ENCODE measurements at regions not wholly inside any gene's neighbourhood (a gene's known extent, or its start where the extent isn't known, plus 50 kb on each side); places are given as distances from the start of the nearest gene placed in this dataset.

DNA sequence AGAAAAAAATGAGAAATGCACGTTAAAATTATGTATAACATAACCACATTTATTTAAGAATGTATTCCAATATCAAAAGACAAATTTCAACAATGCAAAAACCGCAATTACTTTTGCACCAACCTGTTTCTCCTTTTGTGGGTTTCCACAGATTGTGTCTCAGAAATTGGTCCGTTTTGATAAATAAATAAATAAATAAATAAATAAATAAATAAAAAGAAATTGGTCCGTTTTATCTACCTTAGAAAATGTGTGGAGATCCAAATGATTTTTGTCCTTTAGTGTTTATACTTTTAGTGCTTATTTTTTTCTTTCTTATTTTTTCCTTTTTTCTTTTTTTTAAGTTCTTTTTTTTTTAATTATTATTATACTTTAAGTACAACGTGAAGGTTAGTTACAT, 1682.2 kb upstream of the TMEFF2 start (continued):
- TF ChIP-seq, protein P1, sequence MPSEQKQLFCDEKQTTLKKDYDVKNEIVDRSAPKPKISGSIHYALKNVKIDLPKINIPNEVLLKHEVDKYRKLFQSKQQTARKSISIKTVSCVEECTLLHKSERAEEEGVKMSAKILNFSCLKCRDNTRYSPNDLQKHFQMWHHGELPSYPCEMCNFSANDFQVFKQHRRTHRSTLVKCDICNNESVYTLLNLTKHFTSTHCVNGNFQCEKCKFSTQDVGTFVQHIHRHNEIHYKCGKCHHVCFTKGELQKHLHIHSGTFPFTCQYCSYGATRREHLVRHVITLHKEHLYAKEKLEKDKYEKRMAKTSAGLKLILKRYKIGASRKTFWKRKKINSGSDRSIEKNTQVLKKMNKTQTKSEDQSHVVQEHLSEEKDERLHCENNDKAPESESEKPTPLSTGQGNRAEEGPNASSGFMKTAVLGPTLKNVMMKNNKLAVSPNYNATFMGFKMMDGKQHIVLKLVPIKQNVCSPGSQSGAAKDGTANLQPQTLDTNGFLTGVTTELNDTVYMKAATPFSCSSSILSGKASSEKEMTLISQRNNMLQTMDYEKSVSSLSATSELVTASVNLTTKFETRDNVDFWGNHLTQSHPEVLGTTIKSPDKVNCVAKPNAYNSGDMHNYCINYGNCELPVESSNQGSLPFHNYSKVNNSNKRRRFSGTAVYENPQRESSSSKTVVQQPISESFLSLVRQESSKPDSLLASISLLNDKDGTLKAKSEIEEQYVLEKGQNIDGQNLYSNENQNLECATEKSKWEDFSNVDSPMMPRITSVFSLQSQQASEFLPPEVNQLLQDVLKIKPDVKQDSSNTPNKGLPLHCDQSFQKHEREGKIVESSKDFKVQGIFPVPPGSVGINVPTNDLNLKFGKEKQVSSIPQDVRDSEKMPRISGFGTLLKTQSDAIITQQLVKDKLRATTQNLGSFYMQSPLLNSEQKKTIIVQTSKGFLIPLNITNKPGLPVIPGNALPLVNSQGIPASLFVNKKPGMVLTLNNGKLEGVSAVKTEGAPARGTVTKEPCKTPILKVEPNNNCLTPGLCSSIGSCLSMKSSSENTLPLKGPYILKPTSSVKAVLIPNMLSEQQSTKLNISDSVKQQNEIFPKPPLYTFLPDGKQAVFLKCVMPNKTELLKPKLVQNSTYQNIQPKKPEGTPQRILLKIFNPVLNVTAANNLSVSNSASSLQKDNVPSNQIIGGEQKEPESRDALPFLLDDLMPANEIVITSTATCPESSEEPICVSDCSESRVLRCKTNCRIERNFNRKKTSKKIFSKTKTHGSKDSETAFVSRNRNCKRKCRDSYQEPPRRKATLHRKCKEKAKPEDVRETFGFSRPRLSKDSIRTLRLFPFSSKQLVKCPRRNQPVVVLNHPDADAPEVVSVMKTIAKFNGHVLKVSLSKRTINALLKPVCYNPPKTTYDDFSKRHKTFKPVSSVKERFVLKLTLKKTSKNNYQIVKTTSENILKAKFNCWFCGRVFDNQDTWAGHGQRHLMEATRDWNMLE (tag by site-specific recombination; conservative IDR thresholded peaks at IDR 0.05; ENCODE audit: low read depth): peak; percentile 61; the same call in 1 of the 2 replicates
- no peak for TF ChIP-seq ZBTB21 (tag by site-specific recombination; IDR thresholded peaks at IDR 0.05)
- TF ChIP-seq ZNF10 (tag by site-specific recombination; IDR thresholded peaks at IDR 0.05): no peak
- TF ChIP-seq, protein P2, sequence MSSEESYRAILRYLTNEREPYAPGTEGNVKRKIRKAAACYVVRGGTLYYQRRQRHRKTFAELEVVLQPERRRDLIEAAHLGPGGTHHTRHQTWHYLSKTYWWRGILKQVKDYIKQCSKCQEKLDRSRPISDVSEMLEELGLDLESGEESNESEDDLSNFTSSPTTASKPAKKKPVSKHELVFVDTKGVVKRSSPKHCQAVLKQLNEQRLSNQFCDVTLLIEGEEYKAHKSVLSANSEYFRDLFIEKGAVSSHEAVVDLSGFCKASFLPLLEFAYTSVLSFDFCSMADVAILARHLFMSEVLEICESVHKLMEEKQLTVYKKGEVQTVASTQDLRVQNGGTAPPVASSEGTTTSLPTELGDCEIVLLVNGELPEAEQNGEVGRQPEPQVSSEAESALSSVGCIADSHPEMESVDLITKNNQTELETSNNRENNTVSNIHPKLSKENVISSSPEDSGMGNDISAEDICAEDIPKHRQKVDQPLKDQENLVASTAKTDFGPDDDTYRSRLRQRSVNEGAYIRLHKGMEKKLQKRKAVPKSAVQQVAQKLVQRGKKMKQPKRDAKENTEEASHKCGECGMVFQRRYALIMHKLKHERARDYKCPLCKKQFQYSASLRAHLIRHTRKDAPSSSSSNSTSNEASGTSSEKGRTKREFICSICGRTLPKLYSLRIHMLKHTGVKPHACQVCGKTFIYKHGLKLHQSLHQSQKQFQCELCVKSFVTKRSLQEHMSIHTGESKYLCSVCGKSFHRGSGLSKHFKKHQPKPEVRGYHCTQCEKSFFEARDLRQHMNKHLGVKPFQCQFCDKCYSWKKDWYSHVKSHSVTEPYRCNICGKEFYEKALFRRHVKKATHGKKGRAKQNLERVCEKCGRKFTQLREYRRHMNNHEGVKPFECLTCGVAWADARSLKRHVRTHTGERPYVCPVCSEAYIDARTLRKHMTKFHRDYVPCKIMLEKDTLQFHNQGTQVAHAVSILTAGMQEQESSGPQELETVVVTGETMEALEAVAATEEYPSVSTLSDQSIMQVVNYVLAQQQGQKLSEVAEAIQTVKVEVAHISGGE (tag by site-specific recombination; conservative IDR thresholded peaks at IDR 0.05; ENCODE audit: low read depth): peak; percentile 34
- no peak for TF ChIP-seq ZNF514 (tag by site-specific recombination; IDR thresholded peaks at IDR 0.05)
- TF ChIP-seq ZNF529 (tag by site-specific recombination; IDR thresholded peaks at IDR 0.05; ENCODE audit: insufficient replicate concordance): no peak
- no peak for TF ChIP-seq ZNF701 (tag by site-specific recombination; IDR thresholded peaks at IDR 0.05)
- TF ChIP-seq, protein P3, sequence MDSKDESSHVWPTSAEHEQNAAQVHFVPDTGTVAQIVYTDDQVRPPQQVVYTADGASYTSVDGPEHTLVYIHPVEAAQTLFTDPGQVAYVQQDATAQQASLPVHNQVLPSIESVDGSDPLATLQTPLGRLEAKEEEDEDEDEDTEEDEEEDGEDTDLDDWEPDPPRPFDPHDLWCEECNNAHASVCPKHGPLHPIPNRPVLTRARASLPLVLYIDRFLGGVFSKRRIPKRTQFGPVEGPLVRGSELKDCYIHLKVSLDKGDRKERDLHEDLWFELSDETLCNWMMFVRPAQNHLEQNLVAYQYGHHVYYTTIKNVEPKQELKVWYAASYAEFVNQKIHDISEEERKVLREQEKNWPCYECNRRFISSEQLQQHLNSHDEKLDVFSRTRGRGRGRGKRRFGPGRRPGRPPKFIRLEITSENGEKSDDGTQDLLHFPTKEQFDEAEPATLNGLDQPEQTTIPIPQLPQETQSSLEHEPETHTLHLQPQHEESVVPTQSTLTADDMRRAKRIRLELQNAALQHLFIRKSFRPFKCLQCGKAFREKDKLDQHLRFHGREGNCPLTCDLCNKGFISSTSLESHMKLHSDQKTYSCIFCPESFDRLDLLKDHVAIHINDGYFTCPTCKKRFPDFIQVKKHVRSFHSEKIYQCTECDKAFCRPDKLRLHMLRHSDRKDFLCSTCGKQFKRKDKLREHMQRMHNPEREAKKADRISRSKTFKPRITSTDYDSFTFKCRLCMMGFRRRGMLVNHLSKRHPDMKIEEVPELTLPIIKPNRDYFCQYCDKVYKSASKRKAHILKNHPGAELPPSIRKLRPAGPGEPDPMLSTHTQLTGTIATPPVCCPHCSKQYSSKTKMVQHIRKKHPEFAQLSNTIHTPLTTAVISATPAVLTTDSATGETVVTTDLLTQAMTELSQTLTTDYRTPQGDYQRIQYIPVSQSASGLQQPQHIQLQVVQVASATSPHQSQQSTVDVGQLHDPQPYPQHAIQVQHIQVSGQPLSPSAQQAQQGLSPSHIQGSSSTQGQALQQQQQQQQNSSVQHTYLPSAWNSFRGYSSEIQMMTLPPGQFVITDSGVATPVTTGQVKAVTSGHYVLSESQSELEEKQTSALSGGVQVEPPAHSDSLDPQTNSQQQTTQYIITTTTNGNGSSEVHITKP (tag by site-specific recombination; IDR thresholded peaks at IDR 0.05): no peak
- 0 out of 2 replicates have a peak, but pooled peaks have one; percentile 15 for TF ChIP-seq ZNF140 (tag by site-specific recombination; IDR thresholded peaks at IDR 0.05)
- no peak for TF ChIP-seq ZNF302 (tag by site-specific recombination; IDR thresholded peaks at IDR 0.05; ENCODE audit: low read depth)
- TF ChIP-seq ZNF341 (tag by site-specific recombination; IDR thresholded peaks at IDR 0.05; ENCODE audit: low read depth): no peak
- no peak for TF ChIP-seq ZNF174 (tag by site-specific recombination; IDR thresholded peaks at IDR 0.05)

DNA sequence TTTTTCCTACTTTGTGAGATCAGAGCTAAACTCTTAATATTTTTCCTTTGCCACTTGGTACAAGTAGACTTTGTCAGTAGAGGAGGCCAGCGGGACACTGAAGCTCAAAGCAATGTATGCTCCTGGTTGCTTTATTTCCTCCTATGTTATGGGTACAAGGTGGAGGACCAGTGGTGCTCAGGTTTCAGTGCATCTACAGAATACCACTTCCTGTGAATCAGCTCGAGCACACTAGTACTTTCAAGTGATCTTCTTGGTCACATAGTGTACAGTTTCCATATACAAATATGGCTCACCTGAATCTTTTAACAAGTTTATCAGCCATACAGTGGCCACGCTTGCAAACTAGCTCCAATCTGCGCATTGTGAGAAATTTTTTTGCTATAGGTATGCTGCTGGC, 1674.8 kb upstream of the TMEFF2 start:
- CTCF ChIA-PET: no interaction called here
- POLR2A ChIA-PET: no interaction called here
- TF ChIP-seq, protein P4, sequence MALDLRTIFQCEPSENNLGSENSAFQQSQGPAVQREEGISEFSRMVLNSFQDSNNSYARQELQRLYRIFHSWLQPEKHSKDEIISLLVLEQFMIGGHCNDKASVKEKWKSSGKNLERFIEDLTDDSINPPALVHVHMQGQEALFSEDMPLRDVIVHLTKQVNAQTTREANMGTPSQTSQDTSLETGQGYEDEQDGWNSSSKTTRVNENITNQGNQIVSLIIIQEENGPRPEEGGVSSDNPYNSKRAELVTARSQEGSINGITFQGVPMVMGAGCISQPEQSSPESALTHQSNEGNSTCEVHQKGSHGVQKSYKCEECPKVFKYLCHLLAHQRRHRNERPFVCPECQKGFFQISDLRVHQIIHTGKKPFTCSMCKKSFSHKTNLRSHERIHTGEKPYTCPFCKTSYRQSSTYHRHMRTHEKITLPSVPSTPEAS (tag by site-specific recombination; IDR thresholded peaks at IDR 0.05): no peak
- no peak for TF ChIP-seq SCRT1 (tag by site-specific recombination; IDR thresholded peaks at IDR 0.05; ENCODE audit: borderline replicate concordance)
- TF ChIP-seq ZFP37 (tag by site-specific recombination; IDR thresholded peaks at IDR 0.05): no peak
- TF ChIP-seq ZNF548 (tag by site-specific recombination; IDR thresholded peaks at IDR 0.05): no peak
- no peak for TF ChIP-seq ZNF112 (tag by site-specific recombination; IDR thresholded peaks at IDR 0.05)
- TF ChIP-seq ZNF658 (tag by site-specific recombination; IDR thresholded peaks at IDR 0.05): no peak
- TF ChIP-seq, protein P5, sequence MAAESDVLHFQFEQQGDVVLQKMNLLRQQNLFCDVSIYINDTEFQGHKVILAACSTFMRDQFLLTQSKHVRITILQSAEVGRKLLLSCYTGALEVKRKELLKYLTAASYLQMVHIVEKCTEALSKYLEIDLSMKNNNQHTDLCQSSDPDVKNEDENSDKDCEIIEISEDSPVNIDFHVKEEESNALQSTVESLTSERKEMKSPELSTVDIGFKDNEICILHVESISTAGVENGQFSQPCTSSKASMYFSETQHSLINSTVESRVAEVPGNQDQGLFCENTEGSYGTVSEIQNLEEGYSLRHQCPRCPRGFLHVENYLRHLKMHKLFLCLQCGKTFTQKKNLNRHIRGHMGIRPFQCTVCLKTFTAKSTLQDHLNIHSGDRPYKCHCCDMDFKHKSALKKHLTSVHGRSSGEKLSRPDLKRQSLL (tag by site-specific recombination; IDR thresholded peaks at IDR 0.05): no peak
- TF ChIP-seq ZBTB17 (tag by site-specific recombination; IDR thresholded peaks at IDR 0.05): no peak
- TF ChIP-seq, protein P6, sequence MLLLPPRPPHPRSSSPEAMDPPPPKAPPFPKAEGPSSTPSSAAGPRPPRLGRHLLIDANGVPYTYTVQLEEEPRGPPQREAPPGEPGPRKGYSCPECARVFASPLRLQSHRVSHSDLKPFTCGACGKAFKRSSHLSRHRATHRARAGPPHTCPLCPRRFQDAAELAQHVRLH (tag by site-specific recombination; IDR thresholded peaks at IDR 0.05): no peak

More for the DNA sequence above, 1674.8 kb upstream of the TMEFF2 start:
- Histone ChIP-seq H3K9me3 (ENCODE audit: control insufficient read depth, insufficient read depth, low read depth, low read length) (no peaks in the 10 kb centered on the region), H3K4me3 (ENCODE audit: low read depth, low read length) (no peak overlapping the region), H3K4me1 (ENCODE audit: control insufficient read depth, insufficient read depth, low read length) (no peaks in the 10 kb centered on the region), H3K27ac (ENCODE audit: extremely low read depth, low read depth, low read length) (no peak overlapping the region), H3K36me3 (ENCODE audit: control insufficient read depth in 2 of 2, insufficient read depth in 1 of 2, low read length in 2 of 2) (no peaks in the 10 kb centered on the region)
